GM10266 (cell line): ENCODE measurements at regions not wholly inside any gene's neighbourhood (a gene's known extent, or its start where the extent isn't known, plus 50 kb on each side); places are given as distances from the start of the nearest gene placed in this dataset.

Source experiments
- DNase-seq: peaks from one replicate; pipeline ENCODE4 v3.0.0; 2012; ENCODE audit errors: extremely low spot score
- TF ChIP-seq, protein P1 (sequence below): IDR thresholded peaks from 2 replicates; pipeline ENCODE4 v1.5.1; 2012; ENCODE audit warnings: mild to moderate bottlenecking, low read depth; ENCODE audit not compliant: control insufficient read depth, insufficient read depth; ENCODE audit errors: missing control alignments

DNA sequence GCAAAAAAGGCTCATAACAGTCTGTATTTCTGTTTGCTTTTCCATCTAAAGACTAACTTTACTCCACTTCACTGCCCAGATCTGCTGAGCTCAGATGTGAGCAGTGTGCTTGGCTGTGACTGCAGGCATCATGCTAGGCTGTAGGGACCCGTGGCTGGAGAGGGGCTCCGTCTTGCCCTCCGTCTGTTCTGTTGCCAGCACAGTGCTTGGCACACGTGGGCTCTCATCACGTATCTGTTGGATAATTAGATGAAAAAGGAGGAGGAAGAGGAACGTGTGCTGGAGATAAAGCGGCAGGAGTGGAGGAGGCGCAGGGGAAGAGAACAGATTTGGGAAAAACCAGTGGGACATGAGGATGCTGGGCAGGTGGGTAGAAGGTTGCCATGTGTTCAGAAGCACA, 57.6 kb upstream of the IER3 start:
- TF ChIP-seq, protein P1, sequence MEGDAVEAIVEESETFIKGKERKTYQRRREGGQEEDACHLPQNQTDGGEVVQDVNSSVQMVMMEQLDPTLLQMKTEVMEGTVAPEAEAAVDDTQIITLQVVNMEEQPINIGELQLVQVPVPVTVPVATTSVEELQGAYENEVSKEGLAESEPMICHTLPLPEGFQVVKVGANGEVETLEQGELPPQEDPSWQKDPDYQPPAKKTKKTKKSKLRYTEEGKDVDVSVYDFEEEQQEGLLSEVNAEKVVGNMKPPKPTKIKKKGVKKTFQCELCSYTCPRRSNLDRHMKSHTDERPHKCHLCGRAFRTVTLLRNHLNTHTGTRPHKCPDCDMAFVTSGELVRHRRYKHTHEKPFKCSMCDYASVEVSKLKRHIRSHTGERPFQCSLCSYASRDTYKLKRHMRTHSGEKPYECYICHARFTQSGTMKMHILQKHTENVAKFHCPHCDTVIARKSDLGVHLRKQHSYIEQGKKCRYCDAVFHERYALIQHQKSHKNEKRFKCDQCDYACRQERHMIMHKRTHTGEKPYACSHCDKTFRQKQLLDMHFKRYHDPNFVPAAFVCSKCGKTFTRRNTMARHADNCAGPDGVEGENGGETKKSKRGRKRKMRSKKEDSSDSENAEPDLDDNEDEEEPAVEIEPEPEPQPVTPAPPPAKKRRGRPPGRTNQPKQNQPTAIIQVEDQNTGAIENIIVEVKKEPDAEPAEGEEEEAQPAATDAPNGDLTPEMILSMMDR, result no peak
- no peak for DNase-seq

DNA sequence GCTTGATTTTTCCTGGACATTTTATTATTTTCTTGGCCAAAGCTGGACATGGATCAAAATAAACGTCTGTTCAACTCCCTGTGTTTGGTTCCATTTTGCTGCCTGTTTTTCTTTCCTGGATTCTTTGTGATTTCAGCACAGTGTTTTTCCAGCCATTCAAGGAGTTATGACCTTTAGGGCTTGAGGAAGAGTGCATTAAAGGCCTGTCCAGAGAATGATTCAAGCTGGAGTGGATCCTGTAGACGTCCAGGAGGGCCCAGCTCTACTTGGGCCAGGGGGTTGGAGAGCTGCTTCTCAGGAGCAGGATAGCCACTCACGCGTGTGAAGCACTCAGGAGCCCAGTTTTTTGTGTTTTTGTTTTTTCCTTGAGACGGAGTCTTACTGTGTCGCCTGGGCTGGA, 56.5 kb upstream of the IER3 start:
- no peak for DNase-seq
- TF ChIP-seq, protein P1, result no peak

DNA sequence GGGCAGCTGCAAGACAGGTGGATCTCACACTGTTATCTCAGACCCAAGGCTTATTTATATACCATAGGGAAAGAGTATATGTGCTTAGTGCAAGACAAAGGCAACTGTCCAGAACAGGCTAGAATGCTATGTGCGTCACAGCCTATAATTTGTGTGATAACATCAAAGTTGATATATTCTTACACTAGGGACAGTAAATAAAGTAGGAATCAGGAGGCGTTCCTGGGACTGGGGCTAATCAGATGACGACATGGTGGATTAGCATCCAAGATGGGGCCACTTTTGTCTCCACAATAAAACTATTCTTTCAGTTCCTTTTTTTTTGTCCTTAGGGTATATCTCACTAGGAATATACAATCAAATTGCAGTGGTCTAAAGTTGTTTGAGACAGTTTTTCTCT, 54.9 kb upstream of the IER3 start:
- TF ChIP-seq, protein P1, result no peak
- DNase-seq, result no peak

DNA sequence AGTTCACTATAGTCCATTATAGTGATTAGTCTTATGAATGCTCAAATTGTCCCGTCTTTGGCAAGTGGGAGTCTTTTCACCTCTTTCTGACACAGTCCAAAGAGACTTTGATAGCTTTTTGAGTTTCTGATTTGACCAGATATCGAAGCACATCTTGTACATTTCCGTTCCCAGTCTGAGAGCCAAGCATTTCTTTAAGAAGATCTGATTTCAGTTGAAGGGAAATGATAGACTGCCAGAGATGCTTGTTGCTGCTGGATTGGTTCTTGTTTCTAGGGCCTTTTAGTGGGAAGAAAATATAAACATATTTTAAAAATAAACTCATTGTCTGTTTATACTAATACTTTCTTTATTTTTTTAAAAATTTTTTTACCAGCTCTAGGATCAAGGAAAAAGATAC, 54.1 kb upstream of the IER3 start:
- TF ChIP-seq, protein P1, result no peak
- DNase-seq, result no peak

DNA sequence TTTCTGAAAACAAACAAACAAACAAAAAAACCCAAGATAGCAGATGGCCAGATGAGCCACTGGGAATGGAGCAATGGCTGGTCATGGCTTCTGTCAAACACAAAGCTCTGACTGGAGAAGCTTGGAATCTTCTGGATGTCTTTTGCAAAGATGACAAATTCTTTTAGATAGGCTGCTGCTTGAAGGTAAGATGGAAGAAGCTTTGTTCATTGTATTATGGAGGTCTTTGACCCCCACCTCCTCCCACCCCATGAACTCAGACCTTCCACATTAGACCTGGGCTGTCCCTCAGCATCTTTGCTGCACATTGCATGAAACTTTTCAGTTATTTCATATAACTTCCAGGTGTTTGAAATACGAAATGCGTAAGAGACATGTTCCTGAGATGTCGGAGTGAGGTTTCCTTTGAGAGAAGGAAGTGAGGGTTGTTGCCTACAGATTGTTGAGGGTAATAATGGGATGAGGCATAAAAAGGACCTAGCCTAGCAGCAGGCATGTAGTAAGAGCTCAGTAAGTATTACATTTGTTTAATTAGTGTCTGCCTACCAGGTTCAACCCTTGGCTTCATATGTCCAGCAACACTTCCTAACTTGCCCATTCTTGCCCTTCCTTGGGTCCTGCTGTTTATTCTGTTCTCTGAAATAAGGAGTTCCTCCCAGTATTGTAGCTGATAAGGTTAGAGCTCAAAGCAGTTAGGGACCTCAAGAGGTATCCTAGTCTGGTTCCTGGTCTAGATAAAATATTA, 51.4 kb upstream of the IER3 start:
- DNase-seq, result no peak
- TF ChIP-seq, protein P1, result no peak
